HUES6 (cell line): ENCODE measurements at regions not wholly inside any gene's neighbourhood (a gene's known extent, or its start where the extent isn't known, plus 50 kb on each side); places are given as distances from the start of the nearest gene placed in this dataset.
A peak's percentile ranks its signal among the peaks of the same experiment; 100 is the strongest.

Experiments used
- H3K27ac ChIP-seq: 2 replicates; pipeline ENCODE4 v1.7.0; 2013; ENCODE audit warnings: low read depth, mild to moderate bottlenecking, low read length, inconsistent platforms
- H3K27me3 ChIP-seq: 2 replicates; pipeline ENCODE4 v1.6.1; 2013; ENCODE audit warnings: low read length; ENCODE audit not compliant: control insufficient read depth, insufficient read depth
- H3K36me3 ChIP-seq: 2 replicates; pipeline ENCODE4 v1.6.1; 2013; ENCODE audit warnings: low read length; ENCODE audit not compliant: control insufficient read depth, insufficient read depth
- H3K4me1 ChIP-seq: 2 replicates; pipeline ENCODE4 v1.6.1; 2013; ENCODE audit warnings: low read length; ENCODE audit not compliant: control insufficient read depth, insufficient read depth
- H3K4me3 ChIP-seq: 2 replicates; pipeline ENCODE4 v1.5.1; 2013; ENCODE audit warnings: low read depth, low read length
- H3K9ac ChIP-seq: one replicate; pipeline ENCODE4 v1.6.1; 2013; ENCODE audit warnings: mild to moderate bottlenecking, low read length
- H3K9me3 ChIP-seq: 2 replicates; pipeline ENCODE4 v1.6.1; 2013; ENCODE audit warnings: low read depth, low read length; ENCODE audit not compliant: control insufficient read depth, insufficient read depth

GRCh38 chr13:50071379-50071778 is 56.1 kb downstream of the KCNRG start:
- no peak overlapping the region for H3K4me3 ChIP-seq
- H3K36me3 ChIP-seq, result peaks cover 21% of the 10 kb centered on the region
- H3K4me1 ChIP-seq, result no peaks in the 10 kb centered on the region
- no peaks in the 10 kb centered on the region for H3K9me3 ChIP-seq
- no peak overlapping the region for H3K27ac ChIP-seq
- H3K27me3 ChIP-seq, result no peaks in the 10 kb centered on the region
- H3K9ac ChIP-seq, result no peak overlapping the region

- Histone ChIP-seq H3K4me3 (no peak overlapping the region), H3K27me3 (no peaks in the 10 kb centered on the region), H3K36me3 (peaks cover 14% of the 10 kb centered on the region), H3K9me3 (no peaks in the 10 kb centered on the region), H3K27ac (no peak overlapping the region), H3K4me1 (no peaks in the 10 kb centered on the region), H3K9ac (no peak overlapping the region)
Measured at GRCh38 chr13:50072676-50073075, 57.4 kb downstream of the KCNRG start.

- peaks cover 8% of the 10 kb centered on the region for H3K36me3 ChIP-seq
- H3K27me3 ChIP-seq, result no peaks in the 10 kb centered on the region
- no peak overlapping the region for H3K27ac ChIP-seq
- no peak overlapping the region for H3K9ac ChIP-seq
- H3K4me1 ChIP-seq, result peaks cover 5% of the 10 kb centered on the region
- H3K4me3 ChIP-seq, result no peak overlapping the region
- H3K9me3 ChIP-seq, result no peaks in the 10 kb centered on the region
Measured at GRCh38 chr13:50073340-50073739, 58.1 kb downstream of the KCNRG start.

GRCh38 chr13:50074843-50075242 is 59.6 kb downstream of the KCNRG start:
- H3K4me3 ChIP-seq, result no peak overlapping the region

GRCh38 chr13:50075619-50076097 is 60.4 kb downstream of the KCNRG start:
- Histone ChIP-seq H3K9me3 (no peaks in the 10 kb centered on the region), H3K9ac (no peak overlapping the region), H3K27me3 (peaks cover 11% of the 10 kb centered on the region; the same call in 1 of the 2 replicates), H3K4me3 (no peak overlapping the region), H3K36me3 (peaks cover 6% of the 10 kb centered on the region), H3K4me1 (peaks cover 16% of the 10 kb centered on the region), H3K27ac (no peak overlapping the region)

More at GRCh38 chr13:50074843-50075242, 59.6 kb downstream of the KCNRG start:
- Histone ChIP-seq H3K9me3 (no peaks in the 10 kb centered on the region), H3K9ac (no peak overlapping the region), H3K36me3 (peaks cover 6% of the 10 kb centered on the region), H3K27ac (no peak overlapping the region), H3K4me1 (peaks cover 16% of the 10 kb centered on the region), H3K27me3 (peaks cover 7% of the 10 kb centered on the region; the same call in 1 of the 2 replicates)

GRCh38 chr13:50077431-50077830 is 62.2 kb downstream of the KCNRG start:
- Histone ChIP-seq H3K9ac (no peak overlapping the region), H3K9me3 (no peaks in the 10 kb centered on the region), H3K4me3 (no peak overlapping the region), H3K27me3 (peaks cover 11% of the 10 kb centered on the region; the same call in 1 of the 2 replicates), H3K36me3 (no peaks in the 10 kb centered on the region), H3K27ac (no peak overlapping the region), H3K4me1 (peaks cover 16% of the 10 kb centered on the region)

- Histone ChIP-seq H3K4me1 (peaks cover 16% of the 10 kb centered on the region), H3K9ac (no peak overlapping the region), H3K27me3 (peaks cover 11% of the 10 kb centered on the region; the same call in 1 of the 2 replicates), H3K9me3 (no peaks in the 10 kb centered on the region), H3K36me3 (no peaks in the 10 kb centered on the region), H3K27ac (no peak overlapping the region), H3K4me3 (no peak overlapping the region)
Measured at GRCh38 chr13:50078231-50078894, 63.1 kb downstream of the KCNRG start.

- no peaks in the 10 kb centered on the region for H3K36me3 ChIP-seq
- H3K27ac ChIP-seq, result no peak overlapping the region
- H3K27me3 ChIP-seq, result peaks cover 11% of the 10 kb centered on the region; the same call in 1 of the 2 replicates
- H3K9me3 ChIP-seq, result no peaks in the 10 kb centered on the region
- peak overlapping the region; percentile 81 for H3K4me3 ChIP-seq
- H3K4me1 ChIP-seq, result peaks cover 16% of the 10 kb centered on the region
- no peak overlapping the region for H3K9ac ChIP-seq
Measured at GRCh38 chr13:50078895-50079654, 63.8 kb downstream of the KCNRG start.

GRCh38 chr13:50079655-50080202 is 64.5 kb downstream of the KCNRG start:
- Histone ChIP-seq H3K9me3 (no peaks in the 10 kb centered on the region), H3K4me3 (peak overlapping the region; percentile 81)

GRCh38 chr13:50080203-50080910 is 65.1 kb downstream of the KCNRG start:
- Histone ChIP-seq H3K27me3 (peaks cover 11% of the 10 kb centered on the region; the same call in 1 of the 2 replicates), H3K9me3 (no peaks in the 10 kb centered on the region), H3K9ac (peak overlapping the region; percentile 89), H3K4me1 (peaks cover 19% of the 10 kb centered on the region), H3K36me3 (no peaks in the 10 kb centered on the region), H3K4me3 (peak overlapping the region; percentile 81), H3K27ac (no peak overlapping the region)

More at GRCh38 chr13:50079655-50080202, 64.5 kb downstream of the KCNRG start:
- Histone ChIP-seq H3K27me3 (peaks cover 11% of the 10 kb centered on the region; the same call in 1 of the 2 replicates), H3K27ac (no peak overlapping the region), H3K36me3 (no peaks in the 10 kb centered on the region), H3K4me1 (peaks cover 16% of the 10 kb centered on the region), H3K9ac (peak overlapping the region; percentile 89)
